Fibroblast of the aortic adventitia (primary cell): ENCODE measurements at regions not wholly inside any gene's neighbourhood (a gene's known extent, or its start where the extent isn't known, plus 50 kb on each side); places are given as distances from the start of the nearest gene placed in this dataset.
"Not testable (repeated sequence)": the region's sequence is repeated elsewhere in the genome, so short reads cannot be mapped to it uniquely, and the experiment has no call there.

ENCODE experiments used
- DNase-seq: peaks from one replicate; pipeline ENCODE4 v3.0.0-alpha.2; 2010; ENCODE audit warnings: low read depth
- H3K4me3 ChIP-seq: 2 replicates; pipeline ENCODE4 v1.5.1; 2011; ENCODE audit warnings: low read depth, mild to moderate bottlenecking, control low read depth, low read length, moderate library complexity
- CTCF ChIP-seq: IDR thresholded peaks from 2 replicates; pipeline ENCODE4 v1.5.1; 2011; ENCODE audit warnings: mild to moderate bottlenecking, low read length, control low read depth, inconsistent platforms; ENCODE audit not compliant: insufficient read depth

GRCh38 chr13:109938255-109938936 is 152.0 kb upstream of the IRS2 start:
- H3K4me3 ChIP-seq: no peak overlapping the region
- TF ChIP-seq CTCF: no peak
- DNase-seq: peak; percentile 79

DNA sequence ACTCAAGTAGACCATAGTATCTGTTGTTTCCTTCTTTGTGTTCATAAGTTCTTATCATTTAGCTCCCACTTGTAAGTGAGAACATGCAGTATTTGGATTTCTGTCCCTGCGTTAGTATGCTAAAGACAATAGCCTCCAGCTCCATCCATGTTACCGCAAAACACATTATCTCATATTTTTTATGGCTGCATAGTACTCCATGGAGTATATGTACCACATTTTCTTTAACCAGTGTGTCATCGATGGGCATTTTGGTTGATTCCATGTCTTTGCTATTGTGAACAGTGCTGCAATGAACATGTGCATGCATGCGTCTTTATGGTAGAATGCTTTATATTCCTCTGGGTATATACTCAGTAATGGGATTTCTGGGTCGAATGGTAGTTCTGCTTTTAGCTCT is 148.1 kb upstream of the IRS2 start:
- not testable (repeated sequence) for DNase-seq

GRCh38 chr13:109933476-109933875 is 147.1 kb upstream of the IRS2 start:
- no peak for DNase-seq
- no peak for TF ChIP-seq CTCF
- no peak overlapping the region for H3K4me3 ChIP-seq

More for the DNA sequence above, 148.1 kb upstream of the IRS2 start:
- not testable (repeated sequence) for H3K4me3 ChIP-seq

DNA sequence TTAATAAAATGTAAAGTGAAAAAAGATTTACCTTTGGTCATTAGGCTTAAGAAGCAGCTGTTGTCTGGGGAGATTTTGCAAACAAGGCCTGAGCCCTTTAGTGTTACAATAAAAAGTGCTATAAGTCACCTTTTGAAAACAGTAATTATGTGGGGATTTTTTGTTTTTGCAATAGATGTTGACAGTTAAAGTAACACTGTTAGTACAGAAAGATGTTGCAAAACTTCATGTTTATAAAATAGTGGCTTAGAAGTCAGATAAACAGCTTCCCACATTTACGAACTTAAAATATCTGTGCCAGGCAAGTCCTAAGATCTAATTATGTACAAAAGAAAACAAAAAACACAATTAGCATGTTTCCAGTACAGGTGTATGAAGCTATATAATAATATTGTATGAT is 138.0 kb upstream of the IRS2 start:
- no peak for DNase-seq
- no peak overlapping the region for H3K4me3 ChIP-seq
- TF ChIP-seq CTCF: no peak

- TF ChIP-seq CTCF: no peak
- no peak overlapping the region for H3K4me3 ChIP-seq
- DNase-seq: no peak
Observed at GRCh38 chr13:109922518-109922917, 136.1 kb upstream of the IRS2 start.

- no peak for TF ChIP-seq CTCF
- peak; percentile 33 for DNase-seq
- H3K4me3 ChIP-seq: no peak overlapping the region
Observed at GRCh38 chr13:109919715-109920375, 133.5 kb upstream of the IRS2 start.

DNA sequence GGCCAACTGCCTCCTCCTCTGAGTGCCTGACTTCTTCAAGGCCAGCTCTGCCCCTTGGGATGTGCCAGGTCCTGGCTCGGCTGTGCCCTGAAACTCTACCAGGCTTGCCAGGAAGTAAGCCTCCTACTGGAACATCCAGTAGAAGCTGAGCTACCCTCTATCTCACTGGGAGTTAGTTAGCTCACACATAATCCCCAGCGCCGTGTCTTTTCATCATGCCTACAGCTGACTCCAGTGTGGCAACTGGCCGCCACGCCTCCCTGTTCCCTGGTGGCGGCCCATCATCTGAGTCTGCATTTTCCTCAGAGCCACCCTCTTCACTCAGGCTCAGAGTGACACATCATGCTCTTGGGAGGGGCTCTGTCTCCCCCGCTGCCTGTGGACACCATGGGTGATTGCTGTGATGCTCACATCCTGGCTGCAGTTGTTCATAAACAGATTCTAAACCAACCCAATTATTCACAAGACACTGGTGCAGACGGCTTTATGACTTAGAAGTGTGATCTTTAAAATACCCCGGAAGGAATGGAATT is 131.9 kb upstream of the IRS2 start:
- H3K4me3 ChIP-seq: no peak overlapping the region
- no peak for DNase-seq
- TF ChIP-seq CTCF: no peak
